ENCODE measurements at regions not wholly inside any gene's neighbourhood (a gene's known extent, or its start where the extent isn't known, plus 50 kb on each side); places are given as distances from the start of the nearest gene placed in this dataset.

GRCh38 chr4:185874516-185875230, 62.7 kb upstream of the SORBS2 start:
- TF ChIP-seq POLR2A (IDR thresholded peaks at IDR 0.05) = no peak
- TF ChIP-seq CTCF (IDR thresholded peaks at IDR 0.05) = no peak
